B cell (primary cell): ENCODE measurements at regions not wholly inside any gene's neighbourhood (a gene's known extent, or its start where the extent isn't known, plus 50 kb on each side); places are given as distances from the start of the nearest gene placed in this dataset.

Experiments used
- EZH2 ChIP-seq: IDR thresholded peaks from 2 replicates; pipeline ENCODE4 v1.6.1; 2012; ENCODE audit warnings: borderline replicate concordance, low read depth, mild to moderate bottlenecking, moderate library complexity, low read length; ENCODE audit not compliant: insufficient read depth, poor library complexity, severe bottlenecking
- TF ChIP-seq, protein P1 (sequence below): fragments of 200-600 bp; IDR thresholded peaks from one replicate; pipeline ENCODE4 v1.8.0; 2022; ENCODE audit warnings: antibody characterized with exemption, mild to moderate bottlenecking

GRCh38 chr1:157247005-157247763 is 109.0 kb upstream of the ETV3 start:
- TF ChIP-seq, protein P1, sequence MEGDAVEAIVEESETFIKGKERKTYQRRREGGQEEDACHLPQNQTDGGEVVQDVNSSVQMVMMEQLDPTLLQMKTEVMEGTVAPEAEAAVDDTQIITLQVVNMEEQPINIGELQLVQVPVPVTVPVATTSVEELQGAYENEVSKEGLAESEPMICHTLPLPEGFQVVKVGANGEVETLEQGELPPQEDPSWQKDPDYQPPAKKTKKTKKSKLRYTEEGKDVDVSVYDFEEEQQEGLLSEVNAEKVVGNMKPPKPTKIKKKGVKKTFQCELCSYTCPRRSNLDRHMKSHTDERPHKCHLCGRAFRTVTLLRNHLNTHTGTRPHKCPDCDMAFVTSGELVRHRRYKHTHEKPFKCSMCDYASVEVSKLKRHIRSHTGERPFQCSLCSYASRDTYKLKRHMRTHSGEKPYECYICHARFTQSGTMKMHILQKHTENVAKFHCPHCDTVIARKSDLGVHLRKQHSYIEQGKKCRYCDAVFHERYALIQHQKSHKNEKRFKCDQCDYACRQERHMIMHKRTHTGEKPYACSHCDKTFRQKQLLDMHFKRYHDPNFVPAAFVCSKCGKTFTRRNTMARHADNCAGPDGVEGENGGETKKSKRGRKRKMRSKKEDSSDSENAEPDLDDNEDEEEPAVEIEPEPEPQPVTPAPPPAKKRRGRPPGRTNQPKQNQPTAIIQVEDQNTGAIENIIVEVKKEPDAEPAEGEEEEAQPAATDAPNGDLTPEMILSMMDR: no peak
- no peak for TF ChIP-seq EZH2
